ENCODE measurements at regions not wholly inside any gene's neighbourhood (a gene's known extent, or its start where the extent isn't known, plus 50 kb on each side); places are given as distances from the start of the nearest gene placed in this dataset.

DNA sequence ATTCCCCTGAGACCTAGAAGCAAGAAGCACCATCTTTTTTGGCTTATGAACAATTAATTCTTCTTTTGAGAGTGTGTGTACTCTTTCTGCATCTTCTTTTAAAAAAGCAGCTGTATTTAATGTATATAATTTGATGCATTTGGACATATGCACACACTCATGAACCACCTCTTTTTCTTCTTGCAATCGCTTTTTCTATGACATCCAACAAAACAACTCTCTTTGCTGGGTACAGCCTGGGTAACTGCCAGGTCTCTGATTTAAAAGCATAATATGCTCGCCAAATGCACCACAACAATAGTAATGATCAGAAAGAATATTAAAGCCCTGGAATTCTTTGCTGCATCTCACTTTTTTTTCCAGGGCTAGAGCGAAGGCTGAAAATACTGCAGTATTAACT lies 97.3 kb downstream of the HAPSTR1 start:
- no peak for DNase-seq

- DNase-seq = no peak
These were observed 99.9 kb downstream of the HAPSTR1 start for GRCh38 chr16:9191274-9191850.

- DNase-seq = no peak
These were observed 101.3 kb downstream of the HAPSTR1 start for GRCh38 chr16:9192746-9193145.

GRCh38 chr16:9195287-9195686 lies 103.8 kb downstream of the HAPSTR1 start:
- no peak for DNase-seq

DNA sequence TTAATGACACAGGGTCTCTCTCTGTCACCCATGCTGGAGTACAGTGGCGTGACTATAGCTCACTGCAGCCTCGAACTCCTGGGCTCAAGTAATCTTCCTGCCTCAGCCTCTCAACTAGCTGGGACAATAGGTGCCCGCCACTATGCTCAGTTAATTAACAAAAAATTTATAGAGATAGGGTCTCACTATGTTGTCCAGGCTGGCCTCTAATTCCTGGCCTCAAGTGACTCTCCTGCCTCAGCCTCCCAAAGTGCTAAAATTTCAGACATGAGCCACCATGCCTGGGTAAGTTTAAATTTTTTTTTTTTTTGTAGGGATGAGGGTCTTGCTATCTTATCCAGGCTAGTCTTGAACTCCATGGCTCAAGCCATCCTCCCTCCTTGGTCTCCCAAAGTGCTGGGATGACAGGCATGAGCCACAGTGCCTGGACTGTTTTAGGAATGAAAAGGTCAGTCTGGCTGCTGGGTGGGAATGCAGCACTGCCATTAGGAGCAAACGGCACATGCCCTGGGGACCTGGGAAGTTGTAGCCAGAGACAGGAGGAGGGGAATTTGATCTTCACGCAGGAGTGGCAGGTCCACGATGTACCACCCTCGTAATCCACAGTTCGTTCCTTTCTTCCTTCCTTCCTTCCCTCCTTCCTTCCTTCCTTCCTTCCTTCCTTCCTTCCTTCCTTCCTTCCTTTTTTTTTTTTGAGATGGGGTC lies 106.7 kb downstream of the HAPSTR1 start:
- no peak for DNase-seq

DNA sequence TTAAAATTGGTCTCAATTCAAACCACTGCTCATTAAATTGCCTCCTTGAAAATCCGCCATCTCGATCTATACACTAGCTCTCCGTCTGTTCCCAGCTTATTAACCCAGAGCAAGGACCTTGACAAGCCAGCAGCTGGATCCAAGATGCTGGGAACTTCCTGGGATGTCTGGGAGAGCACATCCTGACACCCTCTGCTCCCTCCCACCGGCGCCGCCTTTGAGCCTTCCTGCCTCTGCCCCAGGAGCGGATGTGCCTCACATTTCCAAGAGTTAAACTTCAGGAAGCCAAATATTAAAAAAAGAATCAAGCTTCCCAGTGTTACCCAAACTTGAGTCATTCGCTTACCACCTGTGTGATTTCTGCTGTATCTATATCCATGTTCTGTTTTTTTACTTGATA lies 107.9 kb downstream of the HAPSTR1 start:
- no peak for DNase-seq

DNA sequence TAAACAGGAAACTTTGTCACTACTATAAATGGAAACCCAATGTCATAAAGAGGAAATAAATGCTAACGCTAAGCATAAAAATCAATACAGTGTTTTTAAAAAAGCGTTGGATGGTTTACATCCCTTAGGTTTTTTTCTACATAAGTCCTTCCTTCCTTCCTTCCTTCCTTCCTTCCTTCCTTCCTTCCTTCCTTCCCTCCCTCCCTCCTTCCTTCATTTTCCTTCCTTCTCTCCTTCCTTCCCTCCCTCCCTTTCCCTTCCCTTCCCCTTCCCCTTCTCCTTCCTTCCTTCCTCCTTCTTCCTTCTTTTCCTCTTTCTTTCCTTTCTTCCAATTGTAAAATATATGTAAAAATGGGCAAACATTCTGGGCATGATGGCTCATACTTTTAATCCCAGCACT lies 108.3 kb downstream of the HAPSTR1 start:
- DNase-seq = no peak

GRCh38 chr16:9203956-9204355 lies 112.5 kb downstream of the HAPSTR1 start:
- DNase-seq = peak; percentile 10

- DNase-seq = no peak
These were observed 114.2 kb downstream of the HAPSTR1 start for GRCh38 chr16:9205661-9206060.

GRCh38 chr16:9206156-9206555 lies 114.7 kb downstream of the HAPSTR1 start:
- DNase-seq = no peak

- no peak for DNase-seq
These were observed 121.2 kb downstream of the HAPSTR1 start for GRCh38 chr16:9212621-9213020.

GRCh38 chr16:9219813-9220212 lies 128.4 kb downstream of the HAPSTR1 start:
- DNase-seq = no peak

- DNase-seq = peak; percentile 13
These were observed 134.3 kb downstream of the HAPSTR1 start for GRCh38 chr16:9225527-9226316.

DNA sequence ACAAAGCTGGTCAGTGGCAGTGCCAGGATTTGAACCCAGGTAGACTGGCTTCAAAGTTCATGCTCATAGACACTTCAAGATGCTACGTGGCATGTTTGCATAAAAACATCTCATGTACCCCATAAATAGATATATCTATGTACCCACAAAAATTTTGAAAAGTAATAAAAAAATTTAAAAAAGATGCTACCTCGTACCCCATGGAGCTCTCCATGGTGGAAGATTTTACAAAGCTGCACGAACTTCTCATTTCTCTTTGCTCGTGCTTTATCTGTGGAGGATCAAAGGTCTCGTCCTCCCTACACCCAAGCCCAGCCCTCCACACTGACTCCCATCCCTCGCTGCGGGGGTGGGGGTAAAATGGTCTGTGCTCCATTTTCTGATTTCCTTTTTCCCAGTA lies 135.5 kb downstream of the HAPSTR1 start:
- no peak for DNase-seq

DNA sequence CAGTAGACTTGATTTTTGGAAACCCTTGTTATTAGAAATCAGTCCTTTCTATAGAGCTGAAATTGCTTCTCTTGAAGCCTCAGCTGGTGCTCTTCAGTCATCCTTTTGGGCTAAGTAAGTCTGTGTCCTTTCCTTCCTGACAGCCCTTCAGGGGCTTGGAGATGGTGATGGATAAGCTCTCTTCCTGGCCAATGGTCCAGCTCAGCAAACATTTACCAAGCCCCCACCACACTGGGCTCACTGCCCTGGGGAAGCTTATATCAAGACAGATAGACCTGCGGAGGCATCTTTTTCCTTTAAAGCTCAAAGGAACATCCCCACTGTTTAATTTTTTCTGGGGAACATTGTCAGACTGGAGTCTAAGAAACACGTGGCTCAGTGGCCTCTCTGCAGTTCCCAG lies 139.6 kb downstream of the HAPSTR1 start:
- DNase-seq = no peak

GRCh38 chr16:9232102-9232770 lies 140.8 kb downstream of the HAPSTR1 start:
- DNase-seq = no peak

- DNase-seq = no peak
These were observed 144.4 kb downstream of the HAPSTR1 start for GRCh38 chr16:9235867-9236266.

GRCh38 chr16:9236319-9236718 lies 144.9 kb downstream of the HAPSTR1 start:
- DNase-seq = no peak

- no peak for DNase-seq
These were observed 146.9 kb downstream of the HAPSTR1 start for GRCh38 chr16:9238346-9238745.

GRCh38 chr16:9241177-9241576 lies 149.7 kb downstream of the HAPSTR1 start:
- no peak for DNase-seq

- DNase-seq = no peak
These were observed 156.7 kb downstream of the HAPSTR1 start for GRCh38 chr16:9248162-9248561.

DNA sequence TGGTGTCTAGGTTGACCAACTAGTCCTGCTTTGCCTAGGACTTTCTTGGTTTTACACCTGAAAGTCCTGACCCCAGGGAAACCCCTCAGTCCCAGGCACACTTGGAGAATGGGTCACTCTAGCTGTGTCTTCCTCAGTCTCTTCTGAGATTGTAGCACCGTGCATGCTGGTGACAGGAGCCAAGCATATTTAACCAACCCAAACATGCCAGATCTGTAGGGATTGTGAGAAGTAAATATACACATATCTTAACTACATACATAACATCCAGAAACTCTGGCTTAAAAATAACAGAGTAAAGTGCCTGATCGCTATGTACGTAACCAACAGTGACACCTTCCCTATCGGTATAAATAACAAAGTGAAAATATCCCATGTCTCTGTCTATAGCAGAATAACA lies 158.1 kb downstream of the HAPSTR1 start:
- no peak for DNase-seq

GRCh38 chr16:9251026-9251425 lies 159.6 kb downstream of the HAPSTR1 start:
- no peak for DNase-seq

- no peak for DNase-seq
These were observed 163.4 kb downstream of the HAPSTR1 start for GRCh38 chr16:9254863-9255262.
